NCI-H748 treated with DMSO at 0.1 percent for 48 hours (cell line): ENCODE measurements at regions not wholly inside any gene's neighbourhood (a gene's known extent, or its start where the extent isn't known, plus 50 kb on each side); places are given as distances from the start of the nearest gene placed in this dataset.
A peak's percentile ranks its signal among the peaks of the same experiment; 100 is the strongest.

Experiments used
- DNase-seq: peaks from one replicate; lab custom pipeline; 2025; lab: John Stamatoyannopoulos, UW

DNA sequence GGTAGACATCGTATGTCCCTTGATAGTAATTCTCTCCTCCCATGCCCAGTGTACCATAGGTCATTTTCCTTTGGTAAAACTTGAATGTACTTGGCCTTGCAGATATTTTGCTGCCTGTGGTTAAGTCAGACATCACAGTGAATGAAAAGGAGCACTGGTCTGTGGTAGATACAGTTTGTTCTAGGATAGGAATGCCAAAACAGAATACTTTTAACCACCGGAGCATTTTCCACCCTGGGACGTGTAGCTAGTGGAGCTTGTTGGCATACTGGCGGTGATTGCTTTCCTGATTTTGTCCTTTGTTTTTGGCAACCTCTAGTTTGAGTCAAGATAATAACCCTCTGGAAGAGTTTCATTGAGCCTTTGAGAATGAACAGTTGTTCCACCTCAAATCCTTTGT lies 92.0 kb upstream of the BMPER start:
- no peak for DNase-seq

DNA sequence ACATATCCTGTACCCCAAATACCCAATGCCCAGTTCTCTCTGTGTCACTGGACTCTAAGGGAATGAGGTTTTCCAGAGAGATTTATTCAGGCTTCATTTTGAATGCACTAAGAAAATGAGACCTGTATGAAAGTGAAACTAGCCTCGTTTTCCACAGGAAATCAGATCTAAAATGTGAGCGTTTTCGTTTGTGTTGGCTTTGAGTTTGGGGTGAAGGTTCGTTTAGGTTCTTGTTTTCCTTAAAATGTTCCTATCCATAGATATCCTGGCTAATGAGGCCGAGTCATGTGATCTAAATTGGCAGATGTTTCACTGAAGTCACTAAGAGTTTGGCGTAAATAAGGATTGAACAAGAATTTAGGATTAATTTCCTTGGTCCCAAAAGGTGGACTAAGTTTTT lies 90.9 kb upstream of the BMPER start:
- DNase-seq: no peak

DNA sequence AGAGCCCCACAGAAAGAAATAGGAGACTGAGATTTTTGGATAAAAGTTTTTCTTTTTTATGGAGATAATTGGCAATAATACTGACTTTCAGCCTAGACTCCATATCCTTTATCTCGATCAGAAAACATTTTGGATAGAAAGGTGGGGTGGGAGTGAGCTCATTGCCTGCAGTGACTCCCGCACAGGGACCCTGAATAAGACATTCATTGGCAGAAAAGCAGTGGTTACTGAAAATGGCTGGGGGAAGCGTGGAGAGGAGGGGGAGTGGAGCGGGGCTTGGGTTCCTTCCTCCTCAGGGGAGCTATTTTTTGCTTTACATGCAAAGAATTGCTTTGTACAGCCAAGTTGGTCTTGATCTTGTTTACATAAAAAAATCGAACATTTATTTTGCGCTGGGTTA lies 90.4 kb upstream of the BMPER start:
- DNase-seq: no peak

DNA sequence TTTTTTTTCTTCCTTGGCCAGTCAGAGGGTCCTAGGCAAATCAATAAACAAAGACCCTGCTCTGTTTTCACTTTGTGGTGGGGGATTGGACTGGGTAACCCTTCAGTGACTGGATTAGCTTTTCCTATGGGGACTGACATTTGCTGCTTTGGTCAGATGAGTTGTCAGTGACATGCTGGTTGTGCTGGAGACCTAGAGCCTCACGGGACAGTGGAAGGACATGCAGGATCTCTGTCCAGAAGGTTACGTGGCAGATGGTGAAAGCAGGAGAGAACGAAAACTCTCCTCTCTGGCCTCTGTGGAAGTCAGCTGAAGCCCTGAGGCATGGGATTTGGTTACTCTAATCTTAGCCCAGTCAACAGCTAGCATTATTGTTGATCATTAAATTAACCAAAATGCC lies 90.0 kb upstream of the BMPER start:
- no peak for DNase-seq

DNA sequence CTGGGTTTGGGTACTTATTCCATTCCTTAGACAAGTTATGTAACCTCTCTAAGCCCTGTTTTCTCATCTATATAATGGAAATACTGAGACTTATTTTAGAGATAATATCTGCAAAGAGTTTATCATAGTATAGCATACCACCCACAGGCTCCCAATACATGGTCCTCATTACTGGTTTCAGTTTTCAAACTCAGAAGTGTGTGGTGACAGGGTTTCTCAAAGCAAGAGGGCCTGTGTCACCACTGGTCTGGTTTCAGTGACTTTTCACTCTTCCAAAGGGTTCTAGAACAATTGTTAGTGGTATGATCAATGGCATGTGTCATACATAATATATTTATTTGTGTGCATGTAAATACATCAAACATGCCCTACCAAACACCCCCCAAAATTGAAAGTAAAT lies 89.2 kb upstream of the BMPER start:
- no peak for DNase-seq

DNA sequence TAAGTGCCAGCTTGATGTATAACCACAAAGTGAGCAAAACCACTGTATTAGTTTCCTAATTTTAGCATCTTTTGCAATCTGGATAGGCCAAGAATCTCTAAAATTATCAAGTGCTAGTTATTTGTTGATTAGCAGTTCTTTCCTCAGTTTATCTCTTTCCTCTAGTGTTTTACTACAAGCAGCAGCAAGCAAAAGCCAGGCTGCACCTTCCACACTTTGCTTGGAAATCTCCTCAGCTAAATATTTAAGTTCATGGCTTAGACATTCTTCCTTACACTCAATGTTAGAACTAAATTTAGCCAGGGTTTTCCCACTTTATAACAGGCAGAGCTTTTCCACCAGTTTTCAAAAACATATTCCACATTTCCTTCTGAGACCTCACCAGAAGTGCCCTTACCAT lies 85.7 kb upstream of the BMPER start:
- DNase-seq: no peak

DNA sequence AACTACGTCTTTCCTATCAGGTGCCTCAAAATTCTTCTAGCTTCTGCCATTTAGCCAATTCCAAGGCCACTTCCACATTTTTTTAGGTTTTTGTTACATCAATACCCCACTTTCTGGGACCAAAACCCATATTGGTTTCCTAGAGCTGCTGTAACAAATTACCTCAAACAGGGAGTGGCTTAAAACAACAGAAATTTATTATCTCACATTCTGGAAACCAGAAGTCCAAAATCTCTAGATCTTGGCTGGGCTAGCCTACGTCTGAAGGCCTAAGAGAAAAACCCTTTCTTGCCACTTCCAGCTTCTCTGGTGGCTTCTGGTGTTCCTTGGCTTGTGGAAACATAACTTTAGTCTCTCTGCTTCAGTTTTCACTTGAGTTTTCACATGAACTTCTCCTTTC lies 85.1 kb upstream of the BMPER start:
- no peak for DNase-seq

DNA sequence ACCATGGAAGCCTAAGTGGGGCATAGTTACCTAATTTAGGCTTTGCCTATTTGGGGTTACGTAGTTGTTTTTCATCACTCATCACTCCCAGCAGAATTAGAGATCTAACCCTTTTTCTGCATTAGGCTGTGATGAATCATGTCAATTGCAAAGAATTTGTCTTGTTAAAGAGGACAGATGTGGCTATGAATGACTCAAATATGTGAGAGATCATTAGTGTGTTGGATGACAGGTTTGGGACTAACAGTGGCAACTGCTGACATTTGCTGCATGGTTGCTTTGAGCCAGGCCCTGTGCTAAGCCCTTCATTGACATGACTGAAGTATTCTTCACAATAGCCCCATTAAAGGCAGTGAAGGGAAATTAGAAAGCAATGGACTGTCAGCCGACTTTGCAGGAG lies 83.4 kb upstream of the BMPER start:
- no peak for DNase-seq

DNA sequence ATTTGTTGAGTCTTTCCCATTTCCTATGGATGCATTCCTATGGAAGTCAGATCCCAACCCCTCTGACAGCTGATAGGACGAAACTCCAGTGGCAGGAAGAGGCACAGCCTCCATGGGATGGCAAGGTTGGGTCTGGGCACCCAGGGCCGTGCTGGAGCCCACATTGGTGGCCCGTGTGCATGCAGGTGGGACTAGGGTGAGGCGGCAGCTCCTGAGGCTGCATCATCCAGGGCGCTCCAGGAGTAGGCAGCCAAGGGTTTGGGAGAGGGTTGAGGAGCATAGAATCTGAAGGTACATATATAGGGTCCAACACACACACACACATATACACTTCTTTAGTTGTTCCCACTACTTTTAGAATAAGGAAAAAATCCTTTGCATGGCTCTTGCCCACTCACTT lies 81.4 kb upstream of the BMPER start:
- DNase-seq: no peak

DNA sequence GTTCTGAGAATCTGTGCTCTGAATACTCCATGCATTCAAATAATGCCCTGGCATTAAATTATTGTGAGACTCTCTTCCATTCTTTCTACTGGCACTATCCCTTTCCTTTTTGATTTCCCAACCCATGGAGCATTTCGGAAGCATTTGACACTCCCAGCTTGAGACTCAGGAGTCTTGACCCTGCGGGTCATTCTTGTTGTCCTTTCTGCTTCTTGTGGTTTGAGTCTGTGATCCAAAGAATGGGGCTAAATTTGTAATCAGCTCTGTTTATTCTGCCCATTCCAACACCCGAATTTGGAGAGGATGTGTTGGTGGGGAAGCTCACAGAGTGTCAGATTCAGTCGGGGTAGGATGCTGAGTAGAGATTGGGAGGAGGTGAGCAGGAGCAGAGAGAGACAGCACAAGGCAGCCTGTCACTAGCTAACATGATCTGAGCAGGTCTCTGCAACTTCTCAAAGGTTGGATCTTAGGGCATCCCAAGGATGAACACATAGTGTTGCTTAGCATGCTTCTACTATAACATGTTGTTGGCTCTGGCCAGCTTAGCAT lies 80.4 kb upstream of the BMPER start:
- no peak for DNase-seq

DNA sequence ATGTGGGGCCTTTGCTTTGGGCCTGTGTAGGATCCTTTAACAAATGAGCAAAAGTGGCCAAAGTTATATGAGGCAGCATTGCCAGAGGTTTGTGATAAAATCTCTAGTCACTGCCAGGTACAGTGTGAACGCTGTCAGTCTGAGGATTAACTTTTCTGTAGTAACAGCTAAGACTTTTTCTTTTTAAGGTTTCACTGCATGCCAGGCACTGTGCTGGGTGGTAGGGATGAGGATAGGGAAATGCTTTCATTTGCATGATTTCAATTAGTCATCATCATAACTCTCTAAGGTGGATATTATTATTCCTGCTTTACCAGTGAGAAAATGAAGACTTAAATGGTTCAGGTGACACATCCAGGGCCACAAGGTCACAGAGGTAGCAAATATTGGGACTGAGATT lies 79.7 kb upstream of the BMPER start:
- no peak for DNase-seq

DNA sequence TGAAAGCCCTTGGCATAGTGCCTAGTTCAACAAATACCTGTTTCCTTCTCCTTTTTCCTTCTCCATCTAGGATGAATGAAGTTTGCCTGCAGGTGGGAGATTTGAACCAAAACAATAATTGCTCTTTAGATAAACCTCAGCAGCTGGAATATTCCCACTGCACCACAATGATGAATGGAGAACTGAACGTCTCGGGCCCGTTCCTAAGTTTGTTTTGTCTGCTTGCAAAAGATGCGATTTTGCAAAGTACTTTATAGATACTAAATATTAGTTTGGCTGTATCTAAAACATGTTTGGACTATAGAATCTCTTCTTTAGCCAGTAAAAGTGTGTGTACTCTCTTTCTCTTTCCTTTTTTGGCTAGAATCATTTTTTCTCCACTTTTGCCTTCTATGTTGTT lies 75.8 kb upstream of the BMPER start:
- DNase-seq: no peak

DNA sequence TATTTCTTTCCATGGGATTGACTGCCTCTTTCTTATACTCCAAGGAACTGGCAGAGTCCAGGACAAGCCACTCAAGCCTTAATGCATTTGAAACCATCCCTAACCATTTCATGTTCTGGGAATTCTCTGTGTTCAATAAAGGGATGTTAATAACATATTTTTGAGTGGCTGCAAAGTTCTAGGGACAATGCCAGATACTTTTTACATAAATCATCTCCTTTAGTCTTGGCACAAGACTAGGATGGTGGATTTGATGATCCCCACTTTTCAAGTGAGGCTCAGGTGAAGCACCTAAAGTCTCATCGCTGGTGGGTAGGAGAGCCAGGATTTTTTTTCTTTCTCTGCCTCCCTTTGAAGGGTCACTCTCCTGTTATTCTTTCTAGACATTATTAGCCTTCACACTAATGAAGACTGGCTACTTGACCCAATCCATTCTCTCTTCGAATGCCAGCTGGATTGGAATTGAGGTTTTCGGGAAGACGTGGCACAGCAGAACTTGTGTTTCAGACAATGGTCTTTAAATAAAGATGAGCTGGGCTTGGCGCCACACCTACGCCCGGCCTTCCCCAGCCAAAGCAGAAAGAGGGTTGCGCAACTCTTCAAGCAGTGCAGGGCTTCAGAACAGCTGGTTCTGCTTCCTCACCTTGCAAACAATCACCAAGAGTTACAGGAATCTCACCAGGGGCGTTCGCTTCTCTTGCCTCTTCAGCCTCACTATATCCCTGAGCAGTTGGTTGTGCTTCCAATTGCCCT lies 73.8 kb upstream of the BMPER start:
- no peak for DNase-seq

DNA sequence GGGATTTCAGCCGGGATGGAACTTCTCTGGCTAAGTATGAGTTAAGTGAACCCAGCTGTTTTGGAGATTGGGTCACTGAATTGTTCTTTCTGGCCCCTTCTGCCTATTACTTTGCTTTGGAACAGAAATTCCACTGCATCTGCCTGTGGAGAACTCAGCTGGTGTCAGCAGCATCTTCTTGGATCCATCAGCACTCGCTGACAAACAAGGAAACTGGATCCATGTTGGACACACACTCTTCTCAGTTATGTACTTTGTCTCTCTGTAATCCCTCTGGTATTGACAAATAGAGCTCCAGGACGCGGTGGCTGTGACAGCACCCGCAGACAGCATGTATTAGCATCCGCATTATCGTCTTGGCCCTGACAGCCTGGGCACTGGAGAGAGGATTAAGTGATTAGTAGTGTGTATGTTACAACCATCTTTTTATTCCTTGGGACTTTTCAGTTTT lies 73.0 kb upstream of the BMPER start:
- no peak for DNase-seq

DNA sequence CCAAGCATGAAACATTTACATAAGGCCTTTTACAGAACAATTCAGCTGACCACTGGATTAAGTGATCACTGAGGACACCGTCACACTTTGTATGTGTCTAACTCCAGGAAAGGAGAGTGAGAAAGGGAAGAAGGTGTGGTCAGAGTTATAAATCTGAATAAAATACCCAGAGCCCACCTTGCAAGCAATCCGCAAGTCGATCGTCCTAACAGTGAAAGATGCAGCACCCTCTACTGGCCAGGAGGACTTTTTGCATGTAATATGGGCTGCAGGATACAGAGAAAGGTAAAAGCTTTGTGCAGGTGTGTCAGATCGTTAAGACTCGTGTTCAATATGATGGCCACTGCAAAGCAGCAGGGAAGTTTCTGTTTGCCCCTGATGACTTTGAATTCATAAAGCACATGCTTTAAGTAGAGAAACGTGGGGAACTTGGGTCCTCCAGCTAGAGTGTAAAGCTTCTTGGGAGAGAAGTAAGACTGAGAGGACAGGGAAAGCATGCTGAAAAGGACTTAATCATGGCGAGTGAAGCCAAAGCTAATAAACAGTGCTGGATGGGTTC lies 68.5 kb upstream of the BMPER start:
- no peak for DNase-seq

DNA sequence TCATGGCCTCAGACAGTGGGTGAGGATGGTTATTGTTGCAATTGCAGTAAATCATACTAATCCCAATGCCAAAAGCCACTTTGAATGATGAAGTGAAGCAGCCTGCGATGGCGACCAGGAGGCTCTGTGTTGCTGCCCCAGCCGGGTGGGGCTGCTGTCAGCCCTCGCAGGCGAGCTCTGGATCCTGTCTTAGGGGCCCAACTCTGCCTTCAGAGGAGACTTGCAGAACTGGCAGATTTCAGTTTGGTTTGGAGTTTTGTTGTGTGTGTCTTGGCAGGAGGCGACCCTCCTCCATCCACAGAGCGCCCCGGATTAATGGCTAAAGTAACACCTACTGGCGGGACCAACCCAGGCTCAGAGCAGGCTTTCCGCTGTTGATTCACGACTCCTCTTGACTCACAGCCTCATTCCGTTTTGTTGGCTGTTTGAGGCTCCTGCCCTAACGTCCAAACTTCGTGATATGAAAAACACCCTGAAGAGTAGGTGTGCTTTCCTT lies 67.9 kb upstream of the BMPER start:
- no peak for DNase-seq

DNA sequence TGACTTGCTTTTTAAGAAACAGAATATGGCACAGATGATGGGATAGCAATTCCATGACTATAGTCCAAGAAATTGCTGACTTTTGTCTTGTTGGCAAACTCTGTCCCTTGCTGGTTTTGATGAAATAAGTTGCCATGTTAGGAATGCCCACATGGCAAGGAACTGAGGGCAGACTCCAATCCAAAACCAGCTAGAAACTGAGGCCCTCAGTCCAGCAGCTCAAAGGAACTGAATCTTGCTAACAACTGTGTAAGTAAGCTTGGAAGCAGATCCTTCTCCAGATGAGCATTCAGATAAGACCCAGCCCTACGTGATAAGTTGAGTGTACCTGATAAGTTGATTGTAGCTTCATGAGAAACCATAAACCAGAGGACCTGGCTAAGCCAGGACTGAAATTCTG lies 64.3 kb upstream of the BMPER start:
- DNase-seq: no peak

DNA sequence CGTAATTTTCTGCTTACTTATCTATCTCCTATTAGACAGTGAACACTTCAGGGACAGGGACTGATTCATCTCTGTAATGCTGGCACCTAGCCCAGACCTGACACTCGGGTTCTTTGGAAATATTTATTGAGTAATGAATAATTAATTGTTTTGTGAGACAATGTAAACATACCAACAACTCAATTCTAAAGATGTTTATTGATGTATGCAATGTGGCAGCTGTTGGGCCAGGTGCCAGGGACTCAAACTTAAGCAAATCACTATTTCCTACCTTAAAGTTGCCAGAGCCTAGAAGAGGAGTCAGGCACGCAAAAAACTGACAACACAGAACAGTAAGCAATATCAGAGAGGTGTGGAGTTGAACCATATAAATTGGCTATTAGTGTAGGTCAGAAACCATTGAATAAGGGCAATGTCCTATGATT lies 63.6 kb upstream of the BMPER start:
- DNase-seq: peak; percentile 83

DNA sequence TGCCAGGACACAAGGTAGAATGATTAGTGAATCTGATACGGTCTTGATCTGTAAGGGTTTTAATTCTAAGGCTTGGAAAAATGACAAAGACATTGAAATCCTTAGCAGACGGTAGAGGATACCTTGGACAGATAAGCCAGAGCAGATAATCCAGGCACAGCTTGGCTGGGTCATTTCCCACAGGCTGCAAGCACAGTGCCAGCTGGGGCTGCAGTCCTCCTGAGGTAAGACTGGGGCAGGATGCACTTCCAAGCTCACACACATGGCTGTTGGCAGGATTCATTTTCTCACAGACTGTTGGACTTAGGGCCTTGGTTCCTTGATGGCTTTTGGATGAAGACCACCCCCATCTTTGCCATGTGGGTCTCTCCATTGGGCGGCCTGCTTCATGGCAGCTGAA lies 63.2 kb upstream of the BMPER start:
- DNase-seq: no peak

DNA sequence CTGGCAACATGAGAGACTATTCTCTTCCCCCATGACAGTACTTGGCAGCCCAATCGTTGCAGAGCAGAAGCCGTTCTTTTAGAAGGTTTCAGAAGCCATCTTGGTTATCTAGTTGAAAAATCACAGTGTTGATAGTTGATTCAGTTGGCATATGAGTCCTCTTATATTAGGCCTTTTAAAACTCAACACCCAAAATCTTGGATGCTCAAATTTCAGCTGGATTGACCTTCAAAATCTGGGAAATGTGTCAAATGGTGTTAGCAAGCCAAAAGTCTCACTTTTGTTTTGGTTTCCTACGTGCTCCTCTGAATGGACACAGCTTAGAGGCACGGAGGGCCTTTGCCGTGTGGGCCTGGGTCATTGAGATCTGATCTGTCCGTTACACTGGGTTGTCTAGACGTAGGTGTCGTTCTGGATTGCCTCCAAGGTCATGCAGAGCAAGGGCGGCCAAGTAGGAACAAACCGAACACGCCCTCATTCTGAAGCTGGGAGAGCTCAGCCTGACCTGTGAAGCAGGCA lies 59.3 kb upstream of the BMPER start:
- DNase-seq: no peak

DNA sequence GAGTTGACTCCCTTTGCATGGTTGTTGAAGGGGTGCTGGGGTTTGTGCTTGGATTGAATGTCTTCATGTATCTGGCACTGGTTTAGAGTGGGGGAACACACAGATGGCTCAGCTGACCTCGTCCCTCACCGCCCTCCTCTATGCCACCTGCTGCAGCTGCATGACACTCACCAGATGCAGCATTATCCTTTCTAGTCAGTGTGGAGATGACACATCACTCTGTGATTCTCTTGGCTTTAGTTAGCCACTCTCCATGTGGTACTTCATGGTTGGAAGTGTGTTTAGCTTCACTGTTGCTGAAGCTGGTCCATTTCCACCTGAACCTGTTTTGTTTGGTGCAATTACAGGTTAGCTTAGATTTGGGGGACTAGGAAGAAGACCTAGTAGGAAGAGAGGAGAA lies 56.3 kb upstream of the BMPER start:
- no peak for DNase-seq

DNA sequence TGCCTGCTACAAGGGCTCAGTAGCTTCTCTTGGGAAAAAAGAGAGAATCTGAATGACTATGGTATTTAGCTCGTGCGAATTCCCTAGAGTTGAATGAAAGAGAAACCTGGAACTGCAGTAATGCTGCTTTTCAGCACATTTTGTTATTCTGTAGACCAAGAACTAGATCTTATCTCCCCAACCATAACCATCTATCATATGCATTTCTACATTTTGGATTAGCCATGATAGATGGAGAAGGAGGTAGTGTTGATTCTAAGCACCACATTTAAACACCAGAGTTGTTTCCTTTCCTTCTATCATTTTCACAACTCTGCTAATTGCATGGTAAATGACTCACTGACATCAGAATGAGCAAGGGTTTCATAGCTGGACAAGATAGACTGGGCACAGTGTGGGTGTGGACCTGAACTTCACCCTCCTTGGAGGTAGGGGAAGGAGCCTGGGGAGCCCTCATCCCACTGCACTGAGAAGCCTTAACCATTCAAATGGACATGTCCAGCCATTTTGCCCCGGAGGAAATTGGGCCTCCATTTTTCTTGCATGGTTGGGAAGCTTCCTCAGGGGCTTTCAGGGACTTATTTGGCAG lies 55.3 kb upstream of the BMPER start:
- DNase-seq: no peak

DNA sequence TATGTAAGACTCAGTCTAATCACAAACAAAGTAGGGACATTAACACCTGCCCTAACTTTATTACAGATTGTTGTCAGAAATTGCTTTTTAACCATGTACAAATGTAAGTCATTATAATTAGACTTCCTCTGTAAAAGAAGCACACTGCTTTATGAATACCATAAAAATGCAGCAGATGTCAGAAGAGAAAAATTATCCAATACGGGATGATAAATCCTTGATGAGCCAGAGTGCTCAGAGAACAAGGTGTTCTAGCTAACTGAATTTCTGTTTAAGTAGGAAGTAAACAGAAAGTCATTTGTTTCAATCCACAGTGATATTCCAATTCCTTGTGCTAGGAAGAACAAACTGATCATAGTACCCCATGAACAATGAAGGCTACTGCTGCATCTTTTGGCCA lies 54.6 kb upstream of the BMPER start:
- no peak for DNase-seq
